ENCODE measurements at regions not wholly inside any gene's neighbourhood (a gene's known extent, or its start where the extent isn't known, plus 50 kb on each side); places are given as distances from the start of the nearest gene placed in this dataset.
"Not testable (repeated sequence)": the region's sequence is repeated elsewhere in the genome, so short reads cannot be mapped to it uniquely, and the experiment has no call there.

- no peak for TF ChIP-seq CTCF (IDR thresholded peaks at IDR 0.05; ENCODE audit: extremely low read depth, missing control alignments)
- DNase-seq (ENCODE audit: low spot score): no peak
Measured at GRCh38 chr5:104573949-104574709, 1011.5 kb upstream of the NUDT12 start.

GRCh38 chr5:104569621-104570020 lies 1007.0 kb upstream of the NUDT12 start:
- no peak for DNase-seq (ENCODE audit: low spot score)
- TF ChIP-seq CTCF (IDR thresholded peaks at IDR 0.05; ENCODE audit: extremely low read depth, missing control alignments): no peak

- no peak for DNase-seq (ENCODE audit: low spot score)
- no peak for TF ChIP-seq CTCF (IDR thresholded peaks at IDR 0.05; ENCODE audit: extremely low read depth, missing control alignments)
Measured at GRCh38 chr5:104564530-104564929, 1001.9 kb upstream of the NUDT12 start.

GRCh38 chr5:104556957-104557356 lies 994.4 kb upstream of the NUDT12 start:
- TF ChIP-seq CTCF (IDR thresholded peaks at IDR 0.05; ENCODE audit: extremely low read depth, missing control alignments): no peak

GRCh38 chr5:104551628-104552027 lies 989.0 kb upstream of the NUDT12 start:
- no peak for DNase-seq (ENCODE audit: low spot score)
- TF ChIP-seq CTCF (IDR thresholded peaks at IDR 0.05; ENCODE audit: extremely low read depth, missing control alignments): no peak

More at GRCh38 chr5:104556957-104557356, 994.4 kb upstream of the NUDT12 start:
- DNase-seq (ENCODE audit: low spot score): no peak

- not testable (repeated sequence) for DNase-seq (ENCODE audit: low spot score)
Measured at GRCh38 chr5:104546871-104547270, 984.3 kb upstream of the NUDT12 start.

DNA sequence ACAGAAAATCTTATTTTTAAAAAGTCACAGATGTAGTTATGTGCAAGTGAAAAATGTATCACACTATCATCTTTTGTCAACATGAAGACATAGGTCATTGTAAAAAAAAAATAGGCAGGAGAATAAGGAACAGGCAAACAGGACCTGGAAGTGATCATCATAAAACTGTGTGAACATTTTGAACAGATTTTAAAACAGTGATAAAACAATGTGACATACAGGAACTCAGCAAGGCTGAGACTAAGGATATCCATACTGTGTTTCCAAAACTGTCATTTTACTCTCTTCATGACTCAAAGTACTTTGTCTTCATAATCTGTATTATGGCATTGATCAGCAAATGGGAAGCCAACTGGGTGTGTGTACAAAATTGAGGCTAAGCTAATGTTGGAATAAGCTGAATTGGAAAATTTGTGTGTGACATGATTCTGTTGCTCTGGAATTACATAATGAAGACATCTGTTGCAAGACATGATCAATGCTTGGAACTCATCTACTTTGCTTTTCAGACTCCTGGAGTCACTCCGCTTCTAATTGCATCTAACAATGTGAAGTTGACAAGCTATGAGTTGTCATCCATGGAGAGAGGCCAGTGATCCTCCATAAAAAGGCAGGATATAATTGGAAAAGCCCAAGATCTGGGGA lies 978.7 kb upstream of the NUDT12 start:
- no peak for DNase-seq (ENCODE audit: low spot score)
- TF ChIP-seq CTCF (IDR thresholded peaks at IDR 0.05; ENCODE audit: extremely low read depth, missing control alignments): no peak

- DNase-seq (ENCODE audit: low spot score): no peak
- no peak for TF ChIP-seq CTCF (IDR thresholded peaks at IDR 0.05; ENCODE audit: extremely low read depth, missing control alignments)
Measured at GRCh38 chr5:104540448-104540847, 977.9 kb upstream of the NUDT12 start.
